Small intestine (tissue), 7 donors: ENCODE measurements at regions not wholly inside any gene's neighbourhood (a gene's known extent, or its start where the extent isn't known, plus 50 kb on each side); places are given as distances from the start of the nearest gene placed in this dataset.
A peak's percentile ranks its signal among the peaks of the same experiment; 100 is the strongest.

Experiments used
- DNase-seq, 2 donors: peaks; one replicate each; pipeline versions ENCODE4 v3.0.0 to v3.0.0-alpha.2; 2013
- FAIRE-seq: peaks from 2 replicates; lab custom pipeline; 2012; peaks lifted over from hg19 to GRCh38; lab: Jason Lieb, UNC
- H3K27ac ChIP-seq, 3 donors: one replicate each; pipeline ENCODE4 v1.5.1; 2013; ENCODE audit warnings: low read length in 2 of 3, mild to moderate bottlenecking in 2 of 3, control low read depth in 1 of 3, inconsistent platforms in 1 of 3, low read depth in 1 of 3, moderate library complexity in 1 of 3
- H3K27me3 ChIP-seq, 3 donors: one replicate each; pipeline ENCODE4 v1.6.1; 2013; ENCODE audit warnings: low read length in 3 of 3, inconsistent platforms in 1 of 3; ENCODE audit not compliant: control insufficient read depth in 3 of 3, insufficient read depth in 3 of 3
- H3K36me3 ChIP-seq, 3 donors: one replicate each; pipeline ENCODE4 v1.6.1; 2013; ENCODE audit warnings: low read length in 3 of 3, inconsistent platforms in 1 of 3, low read depth in 1 of 3, mild to moderate bottlenecking in 1 of 3, moderate library complexity in 1 of 3; ENCODE audit not compliant: control insufficient read depth in 3 of 3, insufficient read depth in 2 of 3
- H3K4me1 ChIP-seq, 3 donors: one replicate each; pipeline ENCODE4 v1.6.1; 2013; ENCODE audit warnings: low read length in 2 of 3, inconsistent platforms in 1 of 3, low read depth in 1 of 3, mild to moderate bottlenecking in 1 of 3, moderate library complexity in 1 of 3; ENCODE audit not compliant: control insufficient read depth in 3 of 3, insufficient read depth in 2 of 3
- H3K4me3 ChIP-seq, 3 donors: one replicate each; pipeline ENCODE4 v1.5.1; 2013; ENCODE audit warnings: low read length in 3 of 3, control low read depth in 1 of 3, inconsistent platforms in 1 of 3, low read depth in 1 of 3, mild to moderate bottlenecking in 1 of 3, moderate library complexity in 1 of 3
- H3K9me3 ChIP-seq, 2 donors: one replicate each; pipeline ENCODE4 v1.6.1; 2013; ENCODE audit warnings: low read depth in 1 of 2, low read length in 1 of 2; ENCODE audit not compliant: control insufficient read depth in 2 of 2, insufficient read depth in 1 of 2
- WGBS, 3 donors: extraction: QIAGEN DNeasy Blood & Tissue Kit; methylation state at CpG; one replicate each; pipeline ENCODE4 v1.1.7; 2013; 5-methylcytosine and 5-hydroxymethylcytosine counted together
- donor health status: healthy with polysubstance abuse.
- donor health status: control.
- donor health status: control.
- donor health status: Bipolar disorder and iron deficiency.
- donor health status: healthy.

GRCh38 chr10:4512671-4513240 is 313.3 kb upstream of the AKR1E2 start:
- WGBS, 3 donors: 39 to 52% (median 42%) methylated on average over 6 of the region's 6 CpGs
- H3K27ac ChIP-seq: no peak overlapping the region

GRCh38 chr10:4512196-4512595 is 313.8 kb upstream of the AKR1E2 start:
- Histone ChIP-seq H3K27ac (no peak overlapping the region), H3K4me3 (no peak overlapping the region), H3K9me3 (no peaks in the 10 kb centered on the region), H3K4me1 (no peaks in the 10 kb centered on the region), H3K36me3 (no peaks in the 10 kb centered on the region), H3K27me3 (peaks cover 0 to 2% (median 0%) of the 10 kb centered on the region in 3 donors)
- no peak for DNase-seq
- FAIRE-seq: no peak
- 72 to 84% (median 74%) methylated on average over 5 of the region's 5 CpGs for WGBS, 3 donors

More at GRCh38 chr10:4512671-4513240, 313.3 kb upstream of the AKR1E2 start:
- DNase-seq (peak; percentile 36 to 56), FAIRE-seq (no peak)
- Histone ChIP-seq H3K27me3 (peaks cover 0 to 2% (median 0%) of the 10 kb centered on the region in 3 donors), H3K4me3 (no peak overlapping the region), H3K36me3 (no peaks in the 10 kb centered on the region), H3K9me3 (no peaks in the 10 kb centered on the region), H3K4me1 (no peaks in the 10 kb centered on the region)

GRCh38 chr10:4511509-4511908 is 314.5 kb upstream of the AKR1E2 start:
- no peak for DNase-seq
- H3K9me3 ChIP-seq: no peaks in the 10 kb centered on the region
- no peak for FAIRE-seq
- H3K4me1 ChIP-seq: no peaks in the 10 kb centered on the region
- H3K27ac ChIP-seq: no peak overlapping the region
- 65 to 71% (median 70%) methylated on average over 4 of the region's 4 CpGs for WGBS, 3 donors
- H3K27me3 ChIP-seq: no peaks in the 10 kb centered on the region
- H3K4me3 ChIP-seq: no peak overlapping the region
- H3K36me3 ChIP-seq: no peaks in the 10 kb centered on the region

GRCh38 chr10:4509405-4509804 is 316.6 kb upstream of the AKR1E2 start:
- FAIRE-seq (no peak), DNase-seq (no peak)
- H3K27me3 ChIP-seq: no peaks in the 10 kb centered on the region
- no peaks in the 10 kb centered on the region for H3K9me3 ChIP-seq
- H3K36me3 ChIP-seq: no peaks in the 10 kb centered on the region
- WGBS, 3 donors: 88 to 90% (median 89%) methylated on average over 10 of the region's 10 CpGs
- no peaks in the 10 kb centered on the region for H3K4me1 ChIP-seq
- H3K4me3 ChIP-seq: no peak overlapping the region
- H3K27ac ChIP-seq: no peak overlapping the region

- H3K36me3 ChIP-seq: no peaks in the 10 kb centered on the region
- no peaks in the 10 kb centered on the region for H3K4me1 ChIP-seq
- no peaks in the 10 kb centered on the region for H3K9me3 ChIP-seq
- no peak for FAIRE-seq
- H3K27ac ChIP-seq: no peak overlapping the region
- no peak for DNase-seq
- H3K4me3 ChIP-seq: no peak overlapping the region
- H3K27me3 ChIP-seq: no peaks in the 10 kb centered on the region
- 81 to 93% (median 93%) methylated on average over 2 of the region's 2 CpGs for WGBS, 3 donors
Observed at GRCh38 chr10:4506095-4506494, 319.9 kb upstream of the AKR1E2 start.

GRCh38 chr10:4504550-4504949 is 321.5 kb upstream of the AKR1E2 start:
- no peaks in the 10 kb centered on the region for H3K27me3 ChIP-seq
- no peaks in the 10 kb centered on the region for H3K36me3 ChIP-seq
- 84 to 91% (median 87%) methylated on average over 5 of the region's 5 CpGs for WGBS, 3 donors
- no peak for FAIRE-seq
- H3K9me3 ChIP-seq: no peaks in the 10 kb centered on the region
- no peak for DNase-seq
- peaks cover 0 to 4% (median 0%) of the 10 kb centered on the region in 3 donors for H3K4me1 ChIP-seq
- no peak overlapping the region for H3K4me3 ChIP-seq
- no peak overlapping the region for H3K27ac ChIP-seq

GRCh38 chr10:4503076-4503475 is 322.9 kb upstream of the AKR1E2 start:
- Histone ChIP-seq H3K4me3 (no peak overlapping the region), H3K4me1 (peaks cover 0 to 4% (median 0%) of the 10 kb centered on the region in 3 donors), H3K36me3 (no peaks in the 10 kb centered on the region), H3K27ac (no peak overlapping the region), H3K27me3 (no peaks in the 10 kb centered on the region), H3K9me3 (no peaks in the 10 kb centered on the region)
- no peak for DNase-seq
- WGBS, 3 donors: 93 to 98% (median 98%) methylated on average over 2 of the region's 2 CpGs
- no peak for FAIRE-seq

GRCh38 chr10:4501306-4501705 is 324.7 kb upstream of the AKR1E2 start:
- Histone ChIP-seq H3K9me3 (no peaks in the 10 kb centered on the region), H3K4me1 (peaks cover 0 to 4% (median 0%) of the 10 kb centered on the region in 3 donors), H3K4me3 (no peak overlapping the region), H3K27me3 (no peaks in the 10 kb centered on the region), H3K36me3 (no peaks in the 10 kb centered on the region), H3K27ac (no peak overlapping the region)
- DNase-seq (peak; percentile 10 to 60), FAIRE-seq (no peak)
- WGBS, 3 donors: 21 to 66% (median 45%) methylated on average over 2 of the region's 2 CpGs
